HK-2 (cell line): ENCODE measurements at regions not wholly inside any gene's neighbourhood (a gene's known extent, or its start where the extent isn't known, plus 50 kb on each side); places are given as distances from the start of the nearest gene placed in this dataset.

Source experiments
- DNase-seq: peaks from one replicate; pipeline ENCODE4 v3.0.0-alpha.2; 2018; ENCODE audit not compliant: unreplicated experiment

DNA sequence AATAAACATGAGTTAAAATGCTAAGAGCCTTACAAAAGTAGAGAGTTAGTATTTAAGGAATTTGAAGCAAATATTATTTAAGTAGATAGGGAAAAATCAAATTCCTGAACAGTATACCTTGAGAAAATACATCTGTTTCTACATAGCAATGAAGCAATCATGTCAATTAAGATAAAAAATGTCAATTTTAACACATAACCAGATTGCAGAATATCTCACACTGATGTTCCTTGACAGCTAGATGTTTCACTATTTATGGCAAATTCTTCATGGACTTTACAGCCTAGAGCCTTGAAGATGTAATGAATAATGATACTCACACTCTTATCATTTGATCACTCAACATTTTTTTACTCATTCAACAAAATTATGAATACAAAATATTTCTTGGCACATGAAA, 708.2 kb upstream of the PTPRD start:
- DNase-seq: no peak

- no peak for DNase-seq
These were observed 710.7 kb upstream of the PTPRD start for GRCh38 chr9:11323457-11323856.

GRCh38 chr9:11326231-11326630, 713.4 kb upstream of the PTPRD start:
- no peak for DNase-seq

- DNase-seq: no peak
These were observed 715.5 kb upstream of the PTPRD start for GRCh38 chr9:11328326-11328725.

DNA sequence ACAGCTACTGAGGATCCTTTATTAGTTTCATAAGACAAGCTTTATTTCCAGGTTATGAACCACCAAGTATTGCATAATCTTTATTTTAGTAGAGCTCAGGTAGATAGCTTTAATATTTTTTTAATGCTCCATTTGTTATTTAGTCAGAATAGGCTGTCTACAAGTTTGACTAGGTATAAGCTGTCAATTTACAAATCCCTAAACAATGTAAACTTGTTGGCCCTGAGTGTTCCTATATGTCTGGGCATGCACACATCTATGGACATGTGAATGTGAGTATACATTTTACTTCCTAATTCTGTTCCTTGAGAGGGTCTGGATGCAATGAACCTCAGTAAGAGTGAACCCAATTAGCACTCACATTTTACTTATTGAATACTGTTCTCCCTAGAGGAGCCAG, 722.2 kb upstream of the PTPRD start:
- DNase-seq: no peak

GRCh38 chr9:11338130-11338529, 725.3 kb upstream of the PTPRD start:
- DNase-seq: no peak

DNA sequence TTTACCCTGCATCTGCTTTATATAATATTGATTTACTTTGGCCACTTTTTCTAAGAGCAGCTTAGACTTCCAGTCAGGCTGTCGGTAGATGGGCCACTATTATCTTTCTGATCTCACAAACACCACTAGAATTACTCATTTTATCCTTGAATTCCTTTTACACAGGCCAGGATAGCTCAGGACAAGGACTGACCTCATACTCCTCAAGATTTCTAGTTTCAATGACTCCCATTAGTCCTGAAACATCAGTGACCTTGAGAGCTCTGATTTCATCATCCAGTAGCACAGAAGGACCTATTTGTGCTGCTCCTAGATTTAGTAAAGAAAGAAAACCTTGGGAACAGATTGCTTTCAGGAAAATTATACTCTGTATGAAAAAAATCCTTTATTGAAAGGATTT, 727.9 kb upstream of the PTPRD start:
- DNase-seq: no peak

GRCh38 chr9:11347437-11347836, 734.6 kb upstream of the PTPRD start:
- DNase-seq: no peak

DNA sequence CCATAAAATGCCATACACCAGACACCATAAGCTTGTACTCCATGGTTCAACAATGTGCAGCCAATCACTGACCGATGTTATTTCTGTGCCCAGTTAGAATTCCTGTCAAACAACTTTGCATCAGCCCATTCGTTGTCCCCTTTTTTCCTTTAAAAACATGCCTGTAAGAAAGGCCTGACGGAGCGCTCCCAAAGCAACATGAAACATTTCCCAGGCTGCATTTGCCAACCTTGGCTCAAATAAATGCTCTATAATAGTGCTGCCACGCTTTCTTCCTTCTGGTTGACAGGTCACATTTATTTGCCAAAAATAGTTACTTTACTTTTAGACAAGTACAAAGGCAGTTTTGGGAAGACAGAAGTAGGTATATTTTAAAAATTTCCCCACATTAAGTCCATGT, 735.6 kb upstream of the PTPRD start:
- DNase-seq: no peak

DNA sequence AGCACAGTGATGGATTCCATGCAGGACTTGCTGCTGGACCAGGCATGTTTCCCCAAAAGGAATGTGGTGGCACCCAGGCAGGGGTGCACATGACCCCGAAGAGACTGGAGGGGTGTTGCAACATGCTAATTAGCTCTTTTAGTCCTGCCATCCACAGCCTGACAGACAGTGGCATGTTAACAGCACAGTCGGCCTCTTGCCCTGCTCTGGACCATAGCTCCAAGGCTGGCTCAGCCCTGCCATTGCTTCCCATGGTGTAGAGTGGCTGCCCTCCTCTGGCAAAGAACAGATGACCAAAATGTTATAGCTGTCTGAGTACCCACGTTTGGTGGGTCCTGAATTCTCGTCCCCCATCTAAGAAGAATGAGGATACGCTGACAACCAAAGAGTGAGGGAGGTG, 736.4 kb upstream of the PTPRD start:
- no peak for DNase-seq

DNA sequence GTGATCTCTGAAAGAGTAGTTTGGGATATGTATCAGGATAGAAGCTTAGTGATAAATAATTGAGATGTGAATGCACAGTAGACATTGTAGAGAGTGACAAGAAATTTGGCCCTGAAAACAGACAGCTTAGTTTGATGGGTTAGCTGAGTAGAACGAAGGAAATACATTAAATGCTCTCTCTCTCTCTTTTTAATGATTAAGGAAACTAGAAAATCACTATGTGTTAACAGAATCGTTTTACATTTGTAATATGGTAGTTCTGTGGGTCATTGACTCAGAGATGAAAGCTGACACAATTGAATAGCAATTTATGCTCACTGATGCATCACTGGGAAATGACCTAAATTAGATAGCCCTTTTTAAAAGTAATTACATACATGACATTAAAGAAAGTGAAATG, 739.8 kb upstream of the PTPRD start:
- no peak for DNase-seq

- DNase-seq: no peak
These were observed 743.3 kb upstream of the PTPRD start for GRCh38 chr9:11356067-11356466.

DNA sequence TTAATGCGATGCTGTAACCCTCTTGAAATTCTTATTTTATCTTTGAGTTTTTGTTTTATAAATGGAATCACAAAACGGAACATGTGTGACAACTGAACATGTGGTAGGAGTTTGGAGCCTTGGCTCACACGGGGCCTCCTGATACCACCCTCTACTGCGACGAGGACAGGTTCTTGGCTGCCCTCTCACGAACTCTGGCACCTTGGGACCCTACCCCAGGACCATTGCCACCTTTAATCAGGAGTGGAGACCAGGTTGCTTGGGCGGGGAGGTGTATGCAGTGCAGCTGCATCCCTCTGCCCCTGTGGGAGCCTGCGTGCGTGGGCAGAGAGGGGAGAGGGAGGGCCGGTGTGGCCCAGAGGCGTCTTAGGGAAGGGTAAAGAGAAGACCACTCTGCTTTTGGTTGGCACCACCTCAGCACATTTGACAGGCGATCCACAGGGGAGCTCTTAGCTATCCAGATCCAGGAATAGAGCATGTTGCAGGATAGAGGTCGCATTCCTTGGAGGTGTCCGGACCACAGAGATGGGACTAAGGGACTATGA, 753.9 kb upstream of the PTPRD start:
- no peak for DNase-seq

DNA sequence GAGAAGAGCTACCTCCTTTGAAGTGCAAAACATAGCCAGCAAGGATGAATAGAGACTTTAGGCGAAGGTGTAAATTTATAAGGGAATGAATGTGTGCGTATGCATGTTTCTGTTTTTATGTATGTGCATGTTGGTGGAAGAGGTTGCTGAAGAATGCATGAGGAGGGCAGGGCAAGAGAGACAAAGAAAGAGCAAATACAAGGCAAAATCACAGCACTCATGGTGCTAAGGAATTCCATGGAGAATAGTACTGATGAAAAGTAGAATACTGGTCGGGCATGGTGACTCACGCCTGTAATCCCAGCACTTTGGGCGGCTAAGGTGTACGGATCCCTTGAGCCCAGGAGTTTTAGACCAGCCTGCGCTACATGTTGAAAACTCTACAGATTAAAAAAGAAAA, 762.1 kb upstream of the PTPRD start:
- DNase-seq: no peak

DNA sequence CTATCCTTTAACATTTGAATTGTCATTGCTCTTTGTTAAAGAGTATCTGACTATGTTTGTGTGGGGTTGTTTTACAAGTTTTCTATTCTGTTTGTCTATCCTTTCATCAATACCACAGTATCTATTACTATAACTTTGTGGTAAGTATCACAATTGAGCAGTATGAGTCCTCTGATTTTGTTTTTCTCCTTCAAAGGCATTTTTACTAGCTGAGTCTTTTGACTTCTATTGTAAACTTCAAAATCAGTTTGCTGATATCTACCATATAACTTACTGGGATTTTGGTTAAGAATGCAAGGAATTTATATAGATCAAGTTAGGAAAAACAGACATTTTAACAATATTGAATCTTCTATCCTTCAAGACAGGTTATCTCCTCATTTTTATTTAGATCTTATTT, 789.8 kb upstream of the PTPRD start:
- DNase-seq: no peak

- no peak for DNase-seq
These were observed 801.4 kb upstream of the PTPRD start for GRCh38 chr9:11414241-11414640.

GRCh38 chr9:11417782-11418181, 805.0 kb upstream of the PTPRD start:
- no peak for DNase-seq

DNA sequence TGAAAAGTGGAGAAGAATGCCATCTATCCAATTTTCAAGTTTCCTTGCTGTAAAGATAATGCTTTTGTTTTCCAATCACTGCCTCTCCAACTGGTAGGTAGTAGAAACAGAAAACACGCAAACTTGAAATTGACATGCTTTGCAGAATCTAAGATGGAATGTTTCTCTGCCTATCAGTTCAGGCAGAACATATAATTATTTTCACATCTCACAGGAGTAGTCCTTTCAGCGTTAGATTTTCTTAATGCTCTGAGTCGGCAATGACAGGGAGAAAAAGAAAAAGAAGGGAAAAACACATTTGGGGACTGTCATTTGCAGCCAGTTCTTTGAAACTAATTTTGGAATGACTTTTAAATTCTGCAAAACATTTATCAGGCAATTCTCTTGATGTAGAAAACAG, 818.7 kb upstream of the PTPRD start:
- DNase-seq: no peak

- DNase-seq: no peak
These were observed 819.6 kb upstream of the PTPRD start for GRCh38 chr9:11432361-11432760.

DNA sequence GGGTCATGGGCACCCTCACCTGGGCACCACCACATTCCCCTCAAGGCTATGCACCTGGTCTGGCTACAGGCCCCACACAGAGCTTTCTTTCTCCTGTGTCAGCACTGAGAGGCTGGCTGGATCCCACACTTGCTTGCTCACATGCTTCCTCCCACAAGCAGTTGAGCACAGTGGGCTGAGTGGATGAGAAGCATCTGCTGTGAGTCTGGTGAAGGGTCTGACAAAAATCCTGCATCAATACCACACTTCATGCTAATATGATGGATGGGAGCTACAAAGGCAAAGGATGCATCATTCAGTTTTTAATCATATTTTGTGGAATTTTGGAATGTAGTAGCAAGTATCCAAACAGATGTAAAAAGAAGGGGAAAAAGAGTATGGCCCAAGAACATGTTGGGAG, 830.8 kb upstream of the PTPRD start:
- DNase-seq: no peak

GRCh38 chr9:11457825-11458790, 845.3 kb upstream of the PTPRD start:
- DNase-seq: no peak

DNA sequence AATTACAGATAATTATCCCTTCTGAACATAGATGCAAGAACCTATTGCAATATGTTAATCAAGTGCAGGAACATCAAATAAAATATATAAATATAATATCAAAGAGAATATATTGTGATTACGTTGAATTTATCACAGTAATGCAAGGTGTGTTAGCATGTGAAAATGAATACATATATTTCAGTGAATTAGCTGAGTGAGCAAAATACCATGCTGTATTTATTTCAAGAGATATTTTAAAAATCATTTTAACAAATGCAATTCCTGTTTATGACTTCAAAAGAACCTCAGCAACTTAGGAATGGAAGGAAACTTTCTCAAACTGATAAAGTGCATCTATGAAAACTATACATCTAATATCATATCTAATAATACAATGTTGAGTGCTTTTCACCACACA, 856.9 kb upstream of the PTPRD start:
- DNase-seq: no peak

DNA sequence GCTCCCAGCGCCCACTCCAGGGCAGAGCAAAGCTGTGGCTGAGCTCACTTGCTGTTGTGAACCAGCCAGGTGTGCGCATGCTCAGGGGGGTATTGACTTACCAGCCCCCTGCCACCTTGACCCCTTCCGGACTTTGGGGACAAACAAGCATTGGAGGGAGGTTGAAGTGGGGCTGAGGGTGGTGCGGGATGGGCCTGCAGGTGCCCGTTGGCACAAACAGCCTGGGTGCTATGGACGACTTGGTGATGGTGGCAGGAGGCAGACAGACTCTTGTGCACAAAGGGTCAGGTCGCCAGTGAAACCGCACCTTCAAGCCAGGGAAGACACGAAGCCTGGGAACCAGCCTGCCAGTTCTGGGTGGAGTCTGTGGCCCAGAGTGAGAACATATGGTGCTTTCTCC, 858.5 kb upstream of the PTPRD start:
- no peak for DNase-seq

DNA sequence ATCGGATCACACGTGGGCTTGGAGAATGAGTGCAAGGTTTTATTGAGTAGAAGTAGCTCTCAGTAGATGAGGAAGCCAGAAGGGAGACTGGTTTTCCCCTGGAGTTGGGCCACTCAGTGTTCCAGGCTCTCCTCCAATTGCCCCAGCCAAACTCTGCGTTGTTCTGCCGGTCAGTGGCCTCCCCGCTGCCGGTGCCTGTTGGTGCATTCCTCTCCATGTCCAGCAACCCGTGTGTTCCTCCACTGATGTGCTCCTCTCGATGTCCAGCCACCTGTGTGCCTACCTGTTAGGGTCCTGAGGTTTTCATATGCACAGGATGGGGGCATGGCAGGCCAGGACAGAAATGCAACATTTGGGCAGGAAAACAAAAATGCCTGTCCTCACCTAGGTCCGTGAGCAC, 888.0 kb upstream of the PTPRD start:
- DNase-seq: no peak
